GM19438 (cell line): ENCODE measurements at regions not wholly inside any gene's neighbourhood (a gene's known extent, or its start where the extent isn't known, plus 50 kb on each side); places are given as distances from the start of the nearest gene placed in this dataset.

Experiments used
- ATAC-seq: cut with Tn5 transposase; IDR thresholded peaks from one replicate; pipeline ENCODE4 v1.9.1; 2021; ENCODE audit warnings: low read depth; ENCODE audit not compliant: unreplicated experiment

- ATAC-seq, result no peak
Observed at GRCh38 chr5:15266841-15267240, 233.1 kb upstream of the FBXL7 start.

- ATAC-seq, result no peak
Observed at GRCh38 chr5:15266229-15266628, 233.8 kb upstream of the FBXL7 start.

- no peak for ATAC-seq
Observed at GRCh38 chr5:15263942-15264341, 236.0 kb upstream of the FBXL7 start.

GRCh38 chr5:15263406-15263805 is 236.6 kb upstream of the FBXL7 start:
- ATAC-seq, result no peak

GRCh38 chr5:15261269-15261995 is 238.5 kb upstream of the FBXL7 start:
- ATAC-seq, result no peak

GRCh38 chr5:15260356-15261268 is 239.4 kb upstream of the FBXL7 start:
- no peak for ATAC-seq

GRCh38 chr5:15256485-15256884 is 243.5 kb upstream of the FBXL7 start:
- ATAC-seq, result no peak

GRCh38 chr5:15255576-15255975 is 244.4 kb upstream of the FBXL7 start:
- ATAC-seq, result no peak

- no peak for ATAC-seq
Observed at GRCh38 chr5:15254607-15255006, 245.4 kb upstream of the FBXL7 start.

GRCh38 chr5:15252331-15252730 is 247.6 kb upstream of the FBXL7 start:
- ATAC-seq, result no peak

- ATAC-seq, result no peak
Observed at GRCh38 chr5:15249152-15249551, 250.8 kb upstream of the FBXL7 start.

GRCh38 chr5:15248731-15249130 is 251.2 kb upstream of the FBXL7 start:
- no peak for ATAC-seq

GRCh38 chr5:15245913-15246312 is 254.1 kb upstream of the FBXL7 start:
- no peak for ATAC-seq

GRCh38 chr5:15243301-15244020 is 256.5 kb upstream of the FBXL7 start:
- no peak for ATAC-seq

- ATAC-seq, result no peak
Observed at GRCh38 chr5:15241216-15241821, 258.7 kb upstream of the FBXL7 start.

- ATAC-seq, result no peak
Observed at GRCh38 chr5:15238006-15238405, 262.0 kb upstream of the FBXL7 start.

- ATAC-seq, result no peak
Observed at GRCh38 chr5:15236911-15237508, 263.0 kb upstream of the FBXL7 start.

- ATAC-seq, result no peak
Observed at GRCh38 chr5:15234911-15235310, 265.1 kb upstream of the FBXL7 start.

GRCh38 chr5:15234366-15234765 is 265.6 kb upstream of the FBXL7 start:
- ATAC-seq, result no peak

GRCh38 chr5:15233566-15233965 is 266.4 kb upstream of the FBXL7 start:
- no peak for ATAC-seq
